ENCODE measurements at regions not wholly inside any gene's neighbourhood (a gene's known extent, or its start where the extent isn't known, plus 50 kb on each side); places are given as distances from the start of the nearest gene placed in this dataset.

DNA sequence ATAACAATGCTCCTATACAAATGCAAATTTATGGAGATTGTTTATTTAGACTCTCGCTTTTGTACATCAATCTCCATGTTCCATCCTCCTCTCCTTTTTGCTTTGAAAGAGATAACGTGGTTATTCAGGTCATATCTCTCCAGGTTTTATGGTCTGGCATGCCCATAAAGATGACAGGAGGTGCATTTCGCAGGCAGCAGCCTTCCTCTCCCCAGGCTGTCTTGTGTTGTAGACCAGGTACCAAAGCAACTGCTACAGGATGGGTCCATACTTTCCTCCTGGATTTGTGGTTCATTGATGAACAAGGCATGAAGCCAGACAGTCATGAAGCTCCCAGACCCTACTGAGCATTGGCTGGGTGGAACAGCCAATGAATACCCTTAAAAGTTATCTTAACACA lies 400.2 kb upstream of the NPVF start:
- DNase-seq (ENCODE audit: low read depth, low spot score), result no peak

DNA sequence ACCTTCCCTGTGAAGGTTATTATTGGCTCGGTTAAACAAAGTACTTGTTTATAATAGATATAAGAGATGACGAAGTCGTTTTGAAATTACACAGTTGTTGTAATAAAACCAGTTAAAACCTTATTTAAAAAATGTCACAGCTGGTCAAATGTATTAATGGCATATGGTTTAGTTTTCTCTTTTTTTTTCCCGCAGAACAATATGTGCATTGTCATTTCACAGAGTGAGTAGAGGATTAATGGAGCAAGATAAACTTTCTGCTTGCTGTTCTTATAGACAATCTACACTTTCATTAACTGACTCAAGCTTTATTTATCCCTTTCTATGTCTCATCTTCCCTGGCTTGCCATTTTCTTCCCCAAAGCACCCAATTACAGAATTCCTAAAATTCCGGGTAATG lies 404.3 kb upstream of the NPVF start:
- no peak for DNase-seq (ENCODE audit: low read depth, low spot score)

- no peak for DNase-seq (ENCODE audit: low read depth, low spot score)
Measured at GRCh38 chr7:25633426-25634036, 405.2 kb upstream of the NPVF start.

- DNase-seq (ENCODE audit: low read depth, low spot score), result no peak
Measured at GRCh38 chr7:25636168-25636567, 407.9 kb upstream of the NPVF start.

- no peak for DNase-seq (ENCODE audit: low read depth, low spot score)
Measured at GRCh38 chr7:25636871-25637283, 408.6 kb upstream of the NPVF start.

DNA sequence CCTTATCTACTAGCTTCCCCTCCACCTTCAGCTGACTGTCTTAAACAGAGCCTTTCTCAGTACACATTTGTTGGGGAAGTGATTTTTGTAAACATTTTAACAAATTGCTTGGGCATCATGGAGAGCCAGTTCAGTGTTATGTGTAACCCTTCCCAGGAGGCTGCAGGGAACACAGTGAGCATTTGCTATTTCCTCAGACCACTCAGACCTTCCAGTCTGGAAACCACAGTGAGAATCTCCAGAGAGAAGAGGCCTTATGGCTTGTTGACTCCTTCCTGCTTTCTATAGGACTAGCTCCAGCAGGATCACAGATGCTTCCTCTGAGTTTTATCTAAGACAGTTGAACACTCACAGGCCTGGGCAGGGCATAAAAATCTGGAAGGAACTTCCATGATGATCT lies 409.8 kb upstream of the NPVF start:
- no peak for DNase-seq (ENCODE audit: low read depth, low spot score)

GRCh38 chr7:25638590-25639244 lies 410.4 kb upstream of the NPVF start:
- DNase-seq (ENCODE audit: low read depth, low spot score), result no peak

DNA sequence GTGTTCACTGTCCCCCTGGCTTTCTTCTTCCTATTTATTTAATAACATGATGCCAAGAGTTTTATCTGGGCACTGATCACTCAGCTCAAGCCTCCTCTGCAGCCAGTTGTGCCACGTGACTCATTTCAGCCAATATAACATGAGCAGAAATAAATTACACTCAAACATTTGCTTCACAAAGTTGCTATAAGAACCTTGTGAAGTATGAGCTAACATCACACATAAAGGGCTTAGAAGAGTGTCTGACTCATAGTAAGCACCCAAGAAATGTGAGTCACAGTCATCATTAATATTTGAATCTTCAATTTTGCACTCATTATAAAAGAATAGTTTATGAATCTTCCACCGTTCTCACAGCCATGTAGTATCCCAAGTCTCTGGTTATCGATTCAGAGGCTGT lies 414.6 kb upstream of the NPVF start:
- DNase-seq (ENCODE audit: low read depth, low spot score), result no peak

DNA sequence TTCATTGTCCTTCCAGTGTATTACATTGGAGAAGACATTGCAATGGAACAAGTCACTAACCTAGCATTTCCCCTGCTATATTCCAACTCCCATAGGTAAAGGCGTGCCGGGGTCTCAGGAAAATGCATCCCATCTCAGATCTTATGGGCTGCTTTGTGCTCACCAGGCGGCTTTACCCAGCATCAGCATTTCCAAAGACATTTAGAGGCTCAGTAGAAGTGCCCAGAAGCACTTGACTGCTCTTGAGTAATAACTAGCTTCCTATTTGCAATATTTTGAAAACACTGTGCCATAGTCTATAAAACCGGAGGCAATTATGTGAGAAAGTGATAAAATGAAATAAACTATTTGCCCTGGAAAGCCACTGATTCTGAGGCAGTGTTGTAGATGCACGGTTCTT lies 415.0 kb upstream of the NPVF start:
- DNase-seq (ENCODE audit: low read depth, low spot score), result no peak

- no peak for DNase-seq (ENCODE audit: low read depth, low spot score)
Measured at GRCh38 chr7:25643770-25644394, 415.6 kb upstream of the NPVF start.

DNA sequence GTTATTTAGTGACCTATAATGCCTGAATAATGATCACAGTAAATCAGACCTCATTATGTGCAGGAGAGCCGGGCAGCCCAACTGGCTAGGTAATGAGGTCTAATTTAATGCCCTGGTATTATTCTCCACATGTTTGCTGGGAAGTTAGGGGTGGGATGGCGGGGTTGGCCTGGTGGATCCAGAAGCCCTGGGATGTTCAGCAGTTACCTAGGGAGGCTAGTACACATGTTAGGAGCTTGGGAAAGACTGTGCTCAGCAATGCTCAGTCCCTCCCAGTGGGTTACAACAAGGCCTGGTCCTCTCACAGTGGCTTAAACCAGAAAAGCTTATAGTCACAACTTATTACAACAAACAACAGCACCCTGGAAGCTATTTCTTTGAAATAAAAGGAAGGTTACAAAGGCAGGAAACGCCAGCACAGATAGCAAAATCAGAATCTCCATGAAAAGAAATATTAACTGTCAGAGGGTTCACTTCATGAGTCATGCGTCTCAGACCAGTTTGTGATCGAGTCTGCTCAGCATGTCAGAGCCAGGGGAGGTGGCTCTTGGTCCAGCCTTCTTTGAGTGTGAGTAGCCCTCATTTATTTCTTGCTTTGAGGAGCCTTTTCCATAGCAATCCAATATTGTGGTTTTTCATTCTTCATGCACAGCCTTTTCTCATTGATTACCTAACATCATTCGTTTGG lies 418.6 kb upstream of the NPVF start:
- DNase-seq (ENCODE audit: low read depth, low spot score), result no peak

- no peak for DNase-seq (ENCODE audit: low read depth, low spot score)
Measured at GRCh38 chr7:25647872-25648271, 419.6 kb upstream of the NPVF start.

- no peak for DNase-seq (ENCODE audit: low read depth, low spot score)
Measured at GRCh38 chr7:25652366-25652765, 424.1 kb upstream of the NPVF start.

- no peak for DNase-seq (ENCODE audit: low read depth, low spot score)
Measured at GRCh38 chr7:25653384-25653783, 425.1 kb upstream of the NPVF start.

DNA sequence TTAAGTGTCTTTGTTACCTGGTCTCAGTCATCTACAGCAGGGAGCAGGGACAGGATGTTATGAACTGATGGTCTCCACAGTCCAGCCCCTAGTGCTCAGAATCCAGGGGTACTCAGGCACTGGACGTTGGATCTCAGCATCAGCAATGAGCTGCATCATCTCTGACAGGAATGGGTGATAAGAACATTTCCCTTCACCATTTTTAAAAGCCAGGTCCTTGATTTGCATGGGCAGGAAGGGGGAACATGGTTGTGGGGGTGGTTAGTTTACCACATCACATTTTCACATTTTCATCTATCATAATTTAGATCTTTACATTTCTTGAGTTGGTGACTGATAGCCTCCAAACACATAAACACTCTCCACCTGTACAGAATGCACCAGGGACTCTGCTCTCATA lies 427.8 kb upstream of the NPVF start:
- DNase-seq (ENCODE audit: low read depth, low spot score), result no peak

DNA sequence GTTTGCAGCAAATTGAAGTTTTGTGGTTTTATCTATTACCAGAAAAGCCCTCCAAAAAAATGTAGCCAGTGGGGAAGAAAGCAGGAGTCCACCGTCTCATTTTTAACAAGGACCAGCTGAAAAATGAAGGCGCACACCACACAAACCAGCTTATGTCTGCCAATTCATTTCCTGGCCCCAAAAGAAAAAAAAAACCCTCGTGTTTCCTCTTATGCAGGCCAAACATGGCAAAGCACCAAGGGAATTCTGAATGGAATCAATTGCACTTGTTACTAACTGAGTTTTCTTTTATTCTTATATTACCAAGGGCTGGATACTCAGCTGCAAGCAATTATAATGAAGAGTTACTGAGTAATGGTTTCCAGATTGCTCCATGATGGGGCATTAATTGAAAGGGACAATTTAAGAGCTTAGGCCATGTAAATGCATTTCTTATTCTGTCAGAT lies 428.3 kb upstream of the NPVF start:
- no peak for DNase-seq (ENCODE audit: low read depth, low spot score)

DNA sequence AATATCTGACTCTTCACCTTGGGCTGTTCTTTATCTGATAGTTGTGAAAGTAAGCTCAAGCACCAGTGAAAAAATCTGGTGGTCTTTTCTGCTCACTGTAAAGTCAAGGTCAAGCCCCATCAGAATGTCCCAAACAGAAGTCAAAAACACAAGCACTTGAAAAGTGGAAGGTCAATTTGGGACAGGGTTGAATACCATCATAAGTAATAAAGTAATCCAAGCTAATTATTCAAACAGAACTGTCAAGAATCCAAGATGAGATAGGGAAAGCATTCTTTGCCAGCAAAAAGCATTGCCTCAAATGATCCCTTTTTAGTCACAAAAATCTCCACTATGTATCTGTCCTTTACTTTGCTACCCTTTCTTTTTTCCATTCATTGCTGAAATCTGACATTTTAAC lies 430.1 kb upstream of the NPVF start:
- DNase-seq (ENCODE audit: low read depth, low spot score), result no peak

GRCh38 chr7:25659841-25660240 lies 431.6 kb upstream of the NPVF start:
- DNase-seq (ENCODE audit: low read depth, low spot score), result no peak

DNA sequence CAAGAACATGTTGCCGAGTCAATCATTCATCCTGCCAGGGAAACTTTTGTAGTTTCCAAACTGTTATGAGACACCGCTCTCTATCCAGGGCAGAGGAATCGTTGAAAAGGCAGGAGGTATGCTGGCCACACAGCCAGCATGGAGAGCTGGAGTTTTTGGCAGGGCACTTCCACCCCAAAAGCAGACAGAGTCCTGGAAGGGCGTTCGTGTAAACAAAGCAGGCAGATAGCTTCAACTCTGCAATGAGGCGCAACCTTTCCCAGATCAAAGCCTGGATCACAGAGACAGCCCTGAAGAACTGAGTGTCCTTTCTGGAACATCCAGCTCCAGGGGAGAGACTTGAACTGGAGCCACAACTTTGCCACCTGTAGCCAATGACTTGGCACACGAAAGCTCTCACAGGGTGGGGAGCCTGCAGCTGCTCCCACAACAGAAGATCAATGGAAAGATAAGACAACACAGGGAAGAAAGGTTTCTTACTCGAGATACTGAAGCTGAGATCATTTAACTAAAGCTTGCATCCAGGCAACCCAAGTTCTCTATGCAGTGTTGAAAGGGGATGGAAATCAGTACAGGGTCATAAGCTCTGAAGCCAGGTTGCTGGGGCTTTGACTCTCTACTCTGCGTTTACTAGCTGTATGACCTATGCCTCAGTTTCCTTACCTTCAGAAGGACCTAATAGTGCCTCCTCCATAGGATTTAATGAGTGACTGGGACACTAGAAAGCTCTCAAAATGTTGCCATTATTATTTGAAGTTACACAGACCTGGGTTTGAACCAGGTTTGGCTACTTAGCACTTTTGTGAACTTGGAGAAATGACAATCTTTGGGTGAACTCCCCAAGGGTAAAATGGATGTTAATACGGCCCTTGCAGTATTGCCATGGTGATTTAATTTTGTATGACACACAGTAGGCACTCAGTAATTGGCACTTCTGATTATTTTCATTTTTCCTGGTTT lies 434.8 kb upstream of the NPVF start:
- DNase-seq (ENCODE audit: low read depth, low spot score), result no peak

- DNase-seq (ENCODE audit: low read depth, low spot score), result no peak
Measured at GRCh38 chr7:25663877-25664276, 435.6 kb upstream of the NPVF start.

DNA sequence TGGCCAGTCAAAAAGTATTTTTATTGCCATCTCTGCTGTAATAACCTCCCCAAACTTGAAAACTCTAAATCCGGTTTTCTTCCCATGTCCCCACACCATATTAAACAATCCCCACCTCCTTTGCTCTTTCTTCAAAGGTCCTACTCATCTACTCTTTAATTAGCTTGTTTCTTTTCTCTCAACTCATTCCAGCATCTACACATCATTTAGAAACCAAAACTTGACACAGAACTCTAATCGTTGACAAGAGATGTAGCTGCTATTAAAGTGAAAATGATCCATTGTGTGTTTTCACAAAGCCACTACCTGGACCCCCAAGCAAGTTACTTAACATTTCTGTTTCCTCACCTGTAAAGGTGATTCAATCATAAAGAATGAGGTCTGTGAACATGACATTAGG lies 436.3 kb upstream of the NPVF start:
- DNase-seq (ENCODE audit: low read depth, low spot score), result no peak

DNA sequence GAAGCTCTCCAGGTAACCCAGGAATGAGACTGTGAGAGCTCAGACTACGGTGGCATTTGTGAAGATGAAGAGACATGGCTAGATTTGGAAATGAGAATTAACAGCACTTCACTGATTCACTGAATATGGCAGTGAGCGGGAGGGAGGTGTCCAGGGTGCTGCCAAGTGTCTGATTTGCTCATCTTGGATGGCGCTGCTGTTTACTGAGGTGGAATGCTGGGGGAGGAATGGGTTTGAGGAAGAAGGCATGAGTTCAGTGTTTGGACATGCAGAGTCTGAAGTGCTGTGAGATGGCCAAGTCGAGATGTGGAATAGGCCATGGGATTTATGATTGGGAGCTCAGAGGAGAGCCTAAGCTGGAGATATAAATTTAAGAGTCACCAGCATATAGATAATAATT lies 437.1 kb upstream of the NPVF start:
- DNase-seq (ENCODE audit: low read depth, low spot score), result no peak

Measured in activated CD4-positive, CD25-positive, alpha-beta regulatory T cell treated with anti-CD3 and anti-CD28 coated beads, Interleukin-2, amount 50 U/mL, for 16 hours (primary cell).